EL (cell line): ENCODE measurements at regions not wholly inside any gene's neighbourhood (a gene's known extent, or its start where the extent isn't known, plus 50 kb on each side); places are given as distances from the start of the nearest gene placed in this dataset.

Experiments used
- DNase-seq: peaks from one replicate; pipeline ENCODE4 v3.0.0-alpha.2; 2016

DNA sequence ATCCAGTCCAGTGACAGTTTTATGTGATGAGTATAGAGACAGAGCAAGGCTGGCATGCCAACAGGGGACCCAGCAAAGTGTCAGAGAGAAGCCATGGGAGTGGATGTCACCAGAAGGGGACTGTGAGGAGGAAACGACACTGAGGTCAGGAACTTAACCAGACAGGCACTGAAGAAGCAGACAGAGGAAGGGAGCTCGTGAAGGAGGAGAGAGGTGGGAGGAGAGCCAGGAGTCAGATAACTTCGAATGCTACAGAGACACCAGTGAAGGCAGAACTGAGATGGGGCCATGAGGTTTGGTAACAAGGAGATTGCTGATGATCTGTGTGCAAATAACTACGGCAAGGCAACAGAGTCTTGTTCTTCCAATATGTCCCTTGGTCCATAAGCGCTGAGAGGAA, 211.1 kb upstream of the FOXA2 start:
- no peak for DNase-seq

DNA sequence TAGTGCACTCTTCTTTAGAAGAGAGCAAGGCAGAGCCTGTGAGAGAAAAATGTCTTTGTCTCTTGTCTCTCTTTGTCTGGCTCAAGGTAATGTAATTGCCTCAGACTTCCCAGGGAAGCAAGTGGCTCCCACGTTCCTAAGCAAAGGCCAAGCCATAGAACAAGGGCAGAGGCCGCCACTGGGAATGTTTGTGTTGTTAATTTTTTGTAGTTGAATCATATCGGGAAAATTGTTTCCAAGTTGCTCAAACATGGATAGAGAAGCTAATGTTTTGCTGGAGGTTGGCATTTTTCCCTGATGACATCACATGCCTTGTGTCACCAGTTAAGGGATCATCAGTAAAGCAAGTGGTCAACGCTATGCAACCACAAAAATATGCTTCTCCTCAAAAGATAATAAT, 211.5 kb upstream of the FOXA2 start:
- peak; percentile 100 for DNase-seq

GRCh38 chr20:22796469-22797077, 212.2 kb upstream of the FOXA2 start:
- peak; percentile 70 for DNase-seq

DNA sequence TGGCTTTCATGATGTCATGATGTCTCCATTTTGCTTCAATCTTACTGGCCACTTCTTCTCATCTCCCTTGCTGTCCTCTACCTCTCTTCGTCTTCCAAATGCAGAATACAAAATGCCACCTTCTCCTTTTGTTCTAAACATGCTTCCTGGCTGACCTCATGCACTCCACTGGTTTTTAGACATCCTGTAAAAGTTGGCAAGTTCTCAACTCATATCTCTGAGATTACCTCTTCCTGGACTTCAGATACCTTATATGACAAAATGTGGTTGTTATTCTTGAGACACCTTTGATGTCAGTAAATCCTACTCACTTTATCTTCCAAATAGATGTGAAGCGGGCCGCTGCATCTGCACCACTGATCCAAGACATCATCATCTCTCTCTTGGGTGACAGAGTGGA, 212.7 kb upstream of the FOXA2 start:
- DNase-seq: peak; percentile 24

GRCh38 chr20:22799687-22800086, 215.3 kb upstream of the FOXA2 start:
- no peak for DNase-seq

- no peak for DNase-seq
Observed at GRCh38 chr20:22800129-22800528, 215.8 kb upstream of the FOXA2 start.

GRCh38 chr20:22801528-22801927, 217.2 kb upstream of the FOXA2 start:
- peak; percentile 19 for DNase-seq

DNA sequence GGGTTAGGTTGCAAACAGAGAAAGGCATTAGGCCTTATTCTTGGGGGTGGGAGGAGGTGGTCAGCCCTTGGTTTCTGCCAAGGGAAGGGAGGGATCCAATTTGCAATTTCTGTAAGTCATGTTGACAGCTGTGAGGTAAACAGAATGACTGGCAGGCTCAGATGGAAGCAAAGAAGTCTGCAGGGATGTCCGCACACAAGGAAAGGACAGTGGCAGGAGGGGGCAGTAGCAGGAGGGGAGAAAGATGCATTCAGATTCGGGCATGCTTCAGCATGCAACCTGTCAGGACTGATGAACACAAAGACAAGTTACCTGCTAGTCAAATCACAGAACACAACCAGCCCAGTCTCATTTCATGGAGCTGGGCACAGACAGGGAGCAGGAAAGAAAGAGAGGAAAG, 217.9 kb upstream of the FOXA2 start:
- no peak for DNase-seq

DNA sequence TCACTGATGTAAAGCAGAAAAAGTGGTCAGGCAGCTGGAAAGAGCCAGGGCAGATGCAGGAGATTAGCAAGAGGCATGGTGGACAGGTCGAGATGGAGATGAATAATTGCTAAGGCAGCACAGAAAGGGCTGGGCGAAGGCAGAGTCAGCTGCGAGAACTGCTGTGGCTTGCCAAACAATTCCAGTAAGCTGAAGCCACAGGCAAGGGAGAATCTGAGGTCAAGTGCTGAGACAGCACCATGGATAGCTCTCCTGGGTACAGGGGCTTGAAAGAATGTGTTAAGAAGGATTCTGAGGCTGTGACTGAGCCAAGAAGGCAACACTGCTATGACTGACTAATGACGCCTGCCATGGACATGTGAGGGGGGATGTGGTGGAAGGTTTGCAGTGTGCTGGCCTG, 220.8 kb upstream of the FOXA2 start:
- DNase-seq: peak; percentile 73

DNA sequence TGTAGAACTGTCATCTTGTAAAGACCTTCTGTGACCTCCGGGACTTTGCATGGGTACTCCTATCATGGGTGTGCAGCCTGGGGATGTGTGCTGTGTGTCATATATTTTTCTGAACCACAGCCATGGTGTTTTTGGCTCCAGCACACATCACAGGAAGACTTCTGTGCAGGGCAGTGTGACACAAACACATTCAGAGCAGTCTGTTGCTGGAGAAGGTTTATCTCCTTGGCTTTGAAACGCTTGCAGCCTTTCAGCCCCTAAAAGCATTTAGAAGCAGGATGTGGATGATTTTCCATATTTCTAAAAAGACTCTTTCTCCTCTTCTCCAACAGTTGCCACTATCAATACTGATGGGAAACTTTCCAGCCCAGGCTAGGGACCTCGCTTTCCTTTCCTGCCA, 221.6 kb upstream of the FOXA2 start:
- DNase-seq: no peak

GRCh38 chr20:22807045-22807444, 222.7 kb upstream of the FOXA2 start:
- DNase-seq: no peak

GRCh38 chr20:22807646-22808244, 223.4 kb upstream of the FOXA2 start:
- no peak for DNase-seq

DNA sequence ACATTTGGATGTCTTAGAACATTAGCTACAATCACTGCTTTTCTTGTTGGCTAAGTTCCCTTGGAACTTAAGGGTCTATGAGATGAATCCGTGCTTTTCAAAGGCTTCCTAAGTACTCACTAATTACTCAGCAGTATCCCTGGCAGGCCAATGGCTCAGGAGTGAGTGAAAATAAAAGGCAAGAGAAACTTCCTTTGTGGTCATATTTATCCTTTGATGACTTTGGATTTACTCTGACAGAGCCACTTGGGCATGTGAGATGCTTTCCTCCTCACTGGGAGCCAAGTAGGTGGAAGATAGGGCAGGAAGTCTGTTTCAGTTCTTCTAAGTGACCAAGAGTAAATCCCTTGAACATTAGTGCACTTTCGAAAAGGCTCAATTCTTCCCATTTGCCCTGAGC, 224.3 kb upstream of the FOXA2 start:
- no peak for DNase-seq

GRCh38 chr20:22810030-22810429, 225.1 kb upstream of the SSTR4 start:
- DNase-seq: no peak

DNA sequence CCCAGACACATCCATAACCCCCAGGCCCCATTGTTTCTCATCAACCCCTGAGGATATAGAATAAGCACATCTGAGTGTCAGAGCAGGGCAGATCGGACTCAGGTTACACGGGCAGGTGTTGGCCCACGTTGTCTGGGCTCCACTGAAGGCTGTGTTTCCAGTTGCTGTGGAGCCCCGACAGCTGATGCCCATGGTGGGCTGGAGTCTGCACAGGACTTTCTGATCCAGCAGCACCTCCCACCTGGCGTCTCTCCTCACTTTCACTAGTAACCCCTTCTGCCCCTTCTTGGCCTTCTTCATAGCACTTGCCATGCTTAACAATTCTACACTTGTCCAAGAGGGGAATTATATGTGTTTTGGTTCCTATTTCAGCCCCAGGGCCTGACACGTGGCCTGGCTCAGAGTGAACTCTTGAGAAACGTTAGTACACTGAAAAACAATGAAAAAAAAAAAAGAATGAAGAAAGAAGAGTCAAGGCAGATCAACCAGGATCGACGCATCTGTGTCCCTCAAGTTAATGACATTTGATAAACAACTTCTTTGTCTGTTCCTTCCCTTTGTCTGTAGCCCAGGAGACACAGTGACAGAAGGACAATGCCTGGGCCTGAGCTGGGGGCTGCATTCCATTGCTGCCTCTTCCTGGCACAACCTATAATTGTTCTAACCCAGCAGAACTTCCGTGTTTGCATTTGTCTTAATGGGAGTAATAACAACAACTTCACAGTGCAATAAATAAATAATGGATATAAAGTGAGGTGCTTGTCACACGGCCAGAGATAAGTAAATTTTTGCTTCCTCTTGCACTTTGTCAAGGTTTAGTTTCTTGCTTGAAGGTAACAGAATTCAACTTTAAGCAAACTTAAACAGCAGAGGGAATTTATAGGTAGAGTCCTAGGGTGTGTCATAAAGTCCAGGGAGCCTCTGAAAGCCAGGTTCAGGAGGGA, 224.2 kb upstream of the SSTR4 start:
- DNase-seq: no peak

DNA sequence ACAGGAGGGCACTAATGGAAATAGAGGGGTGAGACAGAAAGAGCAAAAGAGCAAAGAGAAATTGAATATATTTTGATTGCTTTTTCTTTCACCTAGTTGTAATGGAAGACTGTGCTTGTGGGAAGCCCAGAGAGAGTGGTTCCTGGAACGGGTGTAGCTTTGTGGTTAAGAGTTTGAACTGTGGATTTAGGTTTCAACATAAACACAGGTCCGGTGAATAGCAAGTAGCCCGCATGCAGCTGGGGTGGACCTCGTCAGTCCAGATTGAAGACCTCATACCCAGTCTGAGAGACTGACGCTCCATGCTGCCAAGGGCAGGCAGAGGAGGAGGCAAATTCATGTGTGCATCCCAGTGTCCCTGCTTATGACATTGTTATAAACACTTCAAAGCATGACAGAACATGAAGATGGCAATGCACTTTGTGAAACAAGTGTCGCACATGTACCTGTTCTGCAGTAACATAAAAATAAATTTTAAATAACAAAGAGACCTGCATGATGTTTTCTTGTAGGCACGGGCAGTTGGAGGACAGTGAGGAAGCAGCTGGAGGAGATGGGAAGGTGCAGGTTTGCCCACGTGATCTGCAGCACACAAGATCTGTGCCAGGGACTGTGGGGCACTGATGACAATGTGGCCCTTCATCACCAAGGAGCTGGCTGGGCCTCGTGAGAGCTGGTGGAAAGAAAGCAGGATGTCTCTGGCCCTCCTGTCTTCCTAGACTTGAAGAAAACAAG, 220.5 kb upstream of the SSTR4 start:
- no peak for DNase-seq

- DNase-seq: no peak
Observed at GRCh38 chr20:22815206-22815551, 219.9 kb upstream of the SSTR4 start.

GRCh38 chr20:22815603-22816315, 219.4 kb upstream of the SSTR4 start:
- no peak for DNase-seq

DNA sequence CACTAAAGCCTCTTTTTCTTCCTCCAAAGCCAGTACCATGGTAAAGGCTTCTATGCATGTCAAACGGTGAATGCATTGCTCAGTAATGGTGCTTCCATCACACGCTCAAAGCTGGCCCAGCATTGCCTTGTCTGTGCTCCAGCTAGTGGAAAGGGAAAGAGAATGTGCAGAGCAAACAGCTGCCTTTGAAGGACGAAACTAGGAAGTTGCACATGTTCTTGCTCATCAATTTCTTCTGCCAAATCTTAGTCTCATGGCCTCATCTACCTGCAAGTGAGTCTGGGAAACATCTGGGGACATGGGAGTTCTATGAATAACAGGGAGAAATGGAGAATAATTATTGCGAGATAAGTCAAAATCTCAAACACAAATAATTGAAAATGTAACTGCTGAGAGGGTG, 216.5 kb upstream of the SSTR4 start:
- no peak for DNase-seq

DNA sequence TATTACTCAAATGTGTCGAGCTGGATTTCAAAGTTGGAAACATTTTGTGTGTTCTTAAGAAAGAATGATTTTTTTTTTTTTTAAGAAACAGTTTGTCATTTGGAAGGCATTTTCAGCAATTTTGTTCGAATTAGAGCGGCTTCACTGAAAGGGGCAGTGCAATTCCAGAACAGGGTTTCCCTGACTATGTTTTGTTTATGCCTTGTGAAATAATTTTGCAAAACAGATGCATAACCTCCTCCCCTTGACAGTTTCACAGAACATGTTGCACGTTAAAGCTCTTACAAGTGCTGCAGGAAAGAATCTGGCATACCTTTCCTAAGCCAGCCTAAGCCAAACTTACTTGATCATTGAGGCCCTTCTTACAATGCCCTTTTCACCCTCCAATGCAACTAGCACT, 216.0 kb upstream of the SSTR4 start:
- DNase-seq: no peak

- DNase-seq: no peak
Observed at GRCh38 chr20:22819784-22820183, 215.3 kb upstream of the SSTR4 start.

GRCh38 chr20:22821081-22821727, 213.9 kb upstream of the SSTR4 start:
- no peak for DNase-seq
